ENCODE measurements at regions not wholly inside any gene's neighbourhood (a gene's known extent, or its start where the extent isn't known, plus 50 kb on each side); places are given as distances from the start of the nearest gene placed in this dataset.

GRCh38 chr12:115504306-115505290, 772.9 kb downstream of the MED13L start:
- 66% methylated on average over 14 of the region's 16 CpGs for WGBS (ENCODE audit: low lambda C conversion rate)
- H2AFZ ChIP-seq (ENCODE audit: low read depth) = no peak overlapping the region
- CTCF ChIA-PET = interaction anchor here (1.3 kb wide), 1 partner anchor 49 kb away, joined by 5 read pairs; no protein-coding TSS in a partner anchor

More at GRCh38 chr12:115504306-115505290, 772.9 kb downstream of the MED13L start:
- Histone ChIP-seq H3K9ac (no peak overlapping the region), H3K4me3 (ENCODE audit: low read depth in 2 of 2, low read length in 1 of 2) (no peak overlapping the region), H3K27ac (ENCODE audit: low read depth in 2 of 2, low read length in 1 of 2) (no peak overlapping the region), H3K4me2 (no peak overlapping the region), H3F3A (replicated peaks; ENCODE audit: insufficient read depth) (no peaks in the 10 kb centered on the region), H3K9me2 (no peaks in the 10 kb centered on the region), H3K27me3 (ENCODE audit: insufficient read depth) (no peaks in the 10 kb centered on the region; the same call in 1 of the 2 replicates), H3K9me3 (no peaks in the 10 kb centered on the region), H3K79me2 (ENCODE audit: insufficient read depth) (no peaks in the 10 kb centered on the region), H3K4me1 (ENCODE audit: control insufficient read depth in 1 of 2, insufficient read depth in 2 of 2, low read depth in 1 of 2, low read length in 1 of 2) (no peaks in the 10 kb centered on the region), H3K36me3 (replicated peaks in 1 of 2; ENCODE audit: control insufficient read depth in 1 of 2, insufficient read depth in 2 of 2, low read length in 1 of 2) (no peaks in the 10 kb centered on the region), H4K20me1 (ENCODE audit: insufficient read depth) (no peaks in the 10 kb centered on the region)
- POLR2A ChIA-PET = no interaction called here
- no peak for TF ChIP-seq ELF1 (IDR thresholded peaks at IDR 0.05)
- no peak for TF ChIP-seq RXRA (IDR thresholded peaks at IDR 0.05; ENCODE audit: borderline replicate concordance, low read depth)
- no peak for TF ChIP-seq NRF1 (IDR thresholded peaks at IDR 0.05; ENCODE audit: low read depth, low read length)
- TF ChIP-seq SIN3A (IDR thresholded peaks at IDR 0.05; ENCODE audit: borderline replicate concordance, low read depth, low read length) = no peak
- TF ChIP-seq POLR2AphosphoS5 (IDR thresholded peaks at IDR 0.05; ENCODE audit: low read depth, low read length) = no peak
- TF ChIP-seq REST (IDR thresholded peaks at IDR 0.05; ENCODE audit: low read depth, low read length) = no peak
- no peak for TF ChIP-seq GATA2 (CRISPR knock-in tag; IDR thresholded peaks at IDR 0.05)
- TF ChIP-seq USF2 (IDR thresholded peaks at IDR 0.05; ENCODE audit: borderline replicate concordance, low read depth, low read length) = no peak
- TF ChIP-seq FOXJ3 (CRISPR knock-in tag; IDR thresholded peaks at IDR 0.05) = no peak
- TF ChIP-seq TEAD4 (IDR thresholded peaks at IDR 0.05; ENCODE audit: borderline replicate concordance, insufficient read depth) = no peak
- no peak for TF ChIP-seq MXI1 (IDR thresholded peaks at IDR 0.05; ENCODE audit: low read depth, low read length)
- no peak for TF ChIP-seq CTCF (IDR thresholded peaks at IDR 0.05)
- DNase-seq = no peak

All from SK-N-SH (cell line).